HG02588 (cell line): ENCODE measurements at regions not wholly inside any gene's neighbourhood (a gene's known extent, or its start where the extent isn't known, plus 50 kb on each side); places are given as distances from the start of the nearest gene placed in this dataset.
"Not testable (repeated sequence)": the region's sequence is repeated elsewhere in the genome, so short reads cannot be mapped to it uniquely, and the experiment has no call there.

Experiments used
- ATAC-seq: cut with Tn5 transposase; IDR thresholded peaks from one replicate; pipeline ENCODE4 v1.9.1; 2021; ENCODE audit warnings: mild to moderate bottlenecking, moderate library complexity; ENCODE audit not compliant: unreplicated experiment

DNA sequence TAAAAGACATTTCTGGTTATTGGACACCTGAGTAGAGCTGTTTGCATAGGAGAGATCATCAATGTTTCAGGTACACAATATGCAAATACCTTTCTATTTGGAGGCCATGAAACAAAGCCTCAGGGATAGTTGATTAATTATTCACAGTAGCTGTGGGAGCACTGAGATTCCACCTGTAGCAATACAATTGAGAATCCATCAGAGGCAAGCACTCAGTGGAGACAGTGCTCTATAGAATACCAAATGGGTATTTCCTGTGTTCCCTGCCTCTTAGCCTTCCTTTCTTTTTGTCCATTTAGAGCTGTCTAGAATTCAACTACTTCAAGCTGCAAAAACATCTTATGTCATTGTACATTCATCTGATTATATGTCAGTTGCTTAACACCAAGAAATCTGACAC, 1754.0 kb upstream of the ACO1 start:
- ATAC-seq: no peak

- ATAC-seq: not testable (repeated sequence)
Measured at GRCh38 chr9:30646639-30647038, 1737.8 kb upstream of the ACO1 start.

- ATAC-seq: no peak
Measured at GRCh38 chr9:30661925-30662324, 1722.5 kb upstream of the ACO1 start.

DNA sequence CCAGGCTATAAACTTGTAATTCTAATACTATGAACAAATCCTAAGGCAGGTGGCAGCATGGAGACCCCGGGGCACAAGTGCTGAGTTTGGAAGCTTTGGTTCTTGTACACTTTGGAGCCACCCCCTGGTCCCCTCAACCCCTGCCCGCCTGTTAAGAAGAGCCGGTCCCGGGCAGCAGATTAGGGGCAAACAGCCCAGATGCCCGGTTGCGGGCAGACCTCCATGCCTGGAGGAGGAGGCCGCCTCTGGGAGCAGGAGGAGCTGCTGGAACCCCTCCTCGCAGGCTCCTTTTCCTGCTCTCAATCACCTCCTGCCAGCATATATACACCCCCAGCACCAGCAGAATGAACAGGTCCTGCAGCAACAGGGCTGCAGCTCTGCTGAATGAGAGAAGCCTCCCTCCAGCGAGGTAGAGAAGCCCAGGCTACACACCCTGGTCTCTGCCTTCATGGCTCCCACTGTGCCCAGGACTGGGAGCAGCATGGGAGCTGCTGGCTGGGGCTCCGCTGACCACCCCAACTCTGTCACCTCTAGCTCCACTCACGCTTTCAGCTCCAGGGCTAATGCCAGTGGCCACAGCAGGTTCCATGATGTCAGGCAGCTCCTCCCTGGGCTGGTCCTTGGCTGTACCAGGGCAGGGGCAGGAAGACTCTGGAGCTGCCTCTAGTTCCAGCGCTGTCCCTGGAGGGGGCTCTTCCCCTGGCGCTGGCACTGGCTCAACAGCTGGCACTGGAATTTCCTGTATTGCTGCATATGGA, 1713.5 kb upstream of the ACO1 start:
- no peak for ATAC-seq

GRCh38 chr9:30673132-30673531, 1711.3 kb upstream of the ACO1 start:
- no peak for ATAC-seq

DNA sequence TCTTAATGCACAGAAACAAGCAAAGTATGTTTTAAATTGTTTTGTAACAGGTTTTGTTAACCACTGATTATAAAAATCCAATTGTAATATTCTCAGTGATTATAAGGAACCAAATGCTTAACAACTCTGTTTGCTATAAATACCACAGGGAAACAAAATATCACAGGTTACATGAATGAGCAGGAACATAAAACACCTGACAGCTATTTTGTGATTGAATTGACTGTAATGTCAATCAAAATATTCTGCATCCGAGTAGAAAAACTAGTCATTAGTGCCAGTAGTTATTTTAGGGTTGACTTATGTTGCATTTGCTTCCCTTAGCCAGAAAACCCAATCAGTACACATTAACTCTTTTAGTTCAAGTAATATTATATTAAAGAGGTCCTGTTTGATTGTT, 1707.8 kb upstream of the ACO1 start:
- ATAC-seq: no peak

DNA sequence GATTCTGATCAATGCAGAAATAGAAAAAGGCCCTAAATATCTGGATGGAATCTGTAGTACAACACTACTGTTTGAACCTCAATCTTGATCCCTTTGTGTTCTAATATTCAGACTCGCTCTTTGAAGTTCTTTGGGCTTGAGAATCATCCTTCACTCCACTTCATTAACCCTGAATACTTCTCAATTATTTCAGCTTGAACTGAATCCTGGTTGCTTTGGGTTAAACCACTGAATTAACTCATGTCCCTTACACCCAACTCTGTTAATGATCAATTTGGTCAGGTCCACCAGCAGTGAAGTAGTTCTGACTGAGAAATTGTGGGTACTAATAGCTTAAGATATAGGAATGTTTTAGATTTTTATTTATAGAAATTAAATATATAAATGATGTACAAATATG, 1707.2 kb upstream of the ACO1 start:
- ATAC-seq: no peak

- ATAC-seq: no peak
Measured at GRCh38 chr9:30688801-30689200, 1695.6 kb upstream of the ACO1 start.

DNA sequence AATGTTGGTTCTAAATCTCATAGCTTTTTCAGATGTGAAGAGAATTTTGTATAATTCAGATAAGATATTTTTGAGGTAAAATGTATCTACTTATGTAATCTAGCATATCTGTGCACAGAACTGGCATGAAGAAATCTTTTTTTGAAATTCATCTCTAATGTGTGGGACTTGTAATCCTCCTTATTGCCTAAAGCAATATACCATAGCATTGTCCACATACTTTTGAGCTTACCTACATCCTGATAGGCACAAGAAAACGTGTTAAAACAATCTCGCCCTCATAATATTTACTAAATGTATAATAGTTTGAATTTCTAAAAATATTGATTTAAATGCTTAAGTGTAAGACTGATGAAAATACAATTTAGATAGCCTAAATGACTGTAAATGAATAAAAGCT, 1686.5 kb upstream of the ACO1 start:
- no peak for ATAC-seq

DNA sequence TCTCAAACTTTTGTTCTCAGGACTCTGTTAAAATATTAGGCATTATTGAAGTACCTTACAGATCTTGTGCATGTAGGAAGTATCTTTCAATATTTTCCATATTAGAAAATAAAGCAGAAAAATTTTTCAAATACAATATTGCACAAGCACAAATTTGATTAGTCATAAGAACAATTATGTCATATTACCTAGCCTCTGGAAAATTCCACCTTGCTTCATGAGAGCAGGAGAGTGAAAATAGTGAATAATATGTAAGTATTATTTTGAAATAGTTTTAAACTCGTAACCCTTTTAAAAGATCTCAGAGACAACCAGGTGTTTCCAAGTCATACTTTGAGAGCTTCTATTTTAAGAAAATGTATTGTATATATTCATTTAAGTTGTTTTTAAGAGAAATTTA, 1672.9 kb upstream of the ACO1 start:
- no peak for ATAC-seq

- no peak for ATAC-seq
Measured at GRCh38 chr9:30713243-30713642, 1671.2 kb upstream of the ACO1 start.

DNA sequence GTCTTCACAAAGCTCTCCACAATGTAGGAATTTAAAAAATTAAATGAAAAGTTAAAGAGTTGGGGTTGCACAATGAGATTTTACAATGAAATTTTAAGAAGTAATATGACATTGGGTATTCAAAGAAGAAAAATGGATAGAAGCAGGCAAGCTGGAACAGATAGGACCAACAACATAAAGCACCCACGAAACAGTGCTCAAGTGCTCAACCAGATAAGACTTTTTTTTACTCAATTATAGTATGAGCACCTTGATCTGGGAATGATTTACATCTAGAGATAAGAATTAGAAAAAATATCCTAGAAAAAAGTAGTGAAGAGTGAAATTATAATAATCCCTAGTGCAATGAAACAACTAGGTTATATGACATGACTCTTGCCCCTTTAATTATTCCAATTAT, 1670.1 kb upstream of the ACO1 start:
- no peak for ATAC-seq

- no peak for ATAC-seq
Measured at GRCh38 chr9:30718483-30718882, 1666.0 kb upstream of the ACO1 start.

DNA sequence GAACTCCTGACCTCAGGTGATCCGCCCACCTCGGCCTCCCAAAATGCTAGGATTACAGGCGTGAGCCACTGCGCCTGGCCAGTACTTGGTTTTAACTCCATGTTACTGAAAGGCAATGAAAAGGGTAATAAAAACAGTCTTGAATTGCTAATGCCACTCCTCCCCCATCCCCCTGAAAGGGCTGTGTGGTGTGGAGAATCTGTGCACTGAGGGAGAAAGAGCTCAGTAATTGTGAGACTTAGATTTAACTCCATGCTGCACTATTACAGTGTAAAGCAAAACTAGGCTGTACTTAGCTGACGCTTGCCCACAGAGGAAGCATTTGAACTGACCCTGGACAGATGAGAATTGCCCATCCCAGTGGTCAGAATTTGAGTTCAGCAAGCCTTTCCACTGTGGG, 1662.4 kb upstream of the ACO1 start:
- no peak for ATAC-seq

DNA sequence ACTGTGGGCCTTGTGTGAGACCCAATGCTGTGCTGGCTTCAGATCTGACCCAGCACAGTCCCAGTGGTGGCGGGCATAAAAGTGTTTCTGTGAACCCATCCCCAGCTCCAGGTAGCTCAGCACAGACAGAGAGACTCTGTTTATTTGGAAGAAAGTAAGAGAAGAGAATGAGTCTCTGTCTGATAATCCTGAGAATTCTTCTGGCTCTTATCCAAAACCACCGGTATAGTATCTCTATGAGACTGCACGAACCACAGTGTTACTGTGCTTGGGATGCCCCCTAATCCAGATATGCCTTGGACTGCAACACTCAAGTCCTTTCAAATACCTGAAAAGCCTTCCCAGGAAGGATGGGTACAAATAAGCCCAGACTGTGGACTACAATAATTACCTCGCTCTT, 1660.8 kb upstream of the ACO1 start:
- ATAC-seq: no peak

GRCh38 chr9:30732060-30732459, 1652.4 kb upstream of the ACO1 start:
- ATAC-seq: no peak

DNA sequence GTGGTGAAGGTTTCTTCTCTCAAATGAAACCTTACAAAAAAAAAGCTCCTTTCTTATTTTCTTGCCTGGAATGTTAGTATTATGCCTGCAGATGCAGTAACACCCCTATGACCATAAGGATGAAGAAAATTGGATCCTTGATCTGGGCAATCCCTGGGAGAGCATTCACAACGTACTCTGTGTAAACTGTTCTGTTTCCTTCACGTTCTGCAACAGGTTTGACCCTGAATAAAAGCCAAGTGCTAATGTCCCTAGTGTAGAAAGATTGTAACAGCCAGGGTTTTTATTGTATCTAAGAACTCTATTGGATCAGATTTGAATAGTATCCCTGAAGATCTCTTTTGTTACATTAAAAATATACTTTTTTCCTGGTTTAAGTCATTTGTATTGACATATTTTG, 1639.6 kb upstream of the ACO1 start:
- no peak for ATAC-seq

DNA sequence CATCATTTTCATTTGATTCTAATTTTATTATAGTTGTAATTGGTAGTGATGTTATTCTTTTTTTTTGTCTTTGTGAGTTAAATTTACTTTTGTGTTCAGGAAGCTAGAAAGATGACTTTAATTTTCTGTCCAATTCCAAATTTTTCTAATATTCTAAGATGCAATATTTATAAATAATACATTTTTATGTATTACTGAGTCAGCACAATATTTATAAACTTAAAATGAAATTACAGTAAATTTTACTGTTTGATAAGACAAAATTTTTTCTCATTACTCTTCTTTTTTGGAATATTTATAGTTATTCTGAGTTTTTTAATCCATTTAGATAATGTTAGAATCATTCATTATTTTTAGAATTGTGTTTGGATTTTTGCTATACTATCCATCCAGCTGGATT, 1637.9 kb upstream of the ACO1 start:
- ATAC-seq: no peak

- ATAC-seq: no peak
Measured at GRCh38 chr9:30757723-30758122, 1626.7 kb upstream of the ACO1 start.

- no peak for ATAC-seq
Measured at GRCh38 chr9:30758726-30759446, 1625.6 kb upstream of the ACO1 start.

DNA sequence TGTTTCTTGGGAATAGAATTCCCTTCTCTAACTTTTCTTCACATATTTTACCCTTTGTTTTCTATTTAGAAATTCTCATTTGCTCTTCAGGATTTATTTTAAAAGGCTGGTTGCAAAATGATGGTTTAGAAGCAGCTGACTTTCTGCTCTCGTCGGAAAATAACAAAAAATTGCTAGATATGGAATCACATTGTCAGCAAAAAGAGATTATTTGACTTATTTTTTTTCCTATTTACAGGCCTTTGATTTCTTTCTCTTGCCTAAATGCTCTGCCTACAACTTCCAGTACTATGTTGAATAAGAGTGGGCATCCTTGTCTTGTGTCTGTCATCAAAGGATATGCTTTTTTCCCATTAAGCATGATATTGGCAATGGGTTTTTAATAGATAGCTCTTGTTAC, 1619.1 kb upstream of the ACO1 start:
- no peak for ATAC-seq

DNA sequence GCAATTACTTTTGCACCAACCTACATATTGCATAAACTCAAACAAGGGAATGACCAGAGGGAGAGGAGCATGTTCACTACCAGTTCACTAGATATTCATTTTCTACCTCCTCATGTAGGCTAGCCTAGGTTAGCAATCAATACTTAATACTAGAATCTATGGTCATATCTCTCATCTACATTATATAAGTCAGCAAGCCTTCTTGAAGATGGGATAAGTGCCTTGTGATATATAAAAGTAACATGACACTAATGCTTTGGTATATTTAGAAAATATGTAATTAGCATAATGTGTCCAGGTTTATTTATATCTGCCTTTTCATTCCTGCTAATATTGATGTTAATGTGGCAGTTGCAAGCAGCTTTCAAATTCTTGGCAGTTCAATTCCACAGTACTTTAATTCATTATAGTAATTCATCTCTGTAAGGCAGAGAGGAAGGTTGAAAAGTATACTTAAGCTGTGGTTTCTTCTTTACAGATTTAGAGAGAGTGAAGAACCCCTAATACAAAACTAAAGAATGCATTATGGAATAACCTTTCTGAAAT, 1613.2 kb upstream of the ACO1 start:
- ATAC-seq: no peak
